ENCODE measurements at regions not wholly inside any gene's neighbourhood (a gene's known extent, or its start where the extent isn't known, plus 50 kb on each side); places are given as distances from the start of the nearest gene placed in this dataset.

GRCh38 chr13:108527844-108528243 is 101.6 kb upstream of the MYO16 start:
- 26 to 47% (median 34%) methylated on average over 1 of the region's 1 CpG for WGBS, 4 donors
- ATAC-seq (no peak), DNase-seq (no peak)
- H3K4me3 ChIP-seq = no peak overlapping the region
- no peaks in the 10 kb centered on the region for H3K9me3 ChIP-seq
- H3K4me1 ChIP-seq = no peaks in the 10 kb centered on the region
- no peak overlapping the region for H3K27ac ChIP-seq
- TF ChIP-seq POLR2A (IDR thresholded peaks at IDR 0.05) = no peak
- no peak for TF ChIP-seq CTCF (IDR thresholded peaks at IDR 0.05)
- peaks cover 0 to 11% (median 0%) of the 10 kb centered on the region in 9 donors for H3K27me3 ChIP-seq
- no peaks in the 10 kb centered on the region for H3K36me3 ChIP-seq
- intact Hi-C loops (cut with DNase I) = no loop called here

- DNase-seq (no peak), ATAC-seq (no peak)
- H3K36me3 ChIP-seq = no peaks in the 10 kb centered on the region
- no peak overlapping the region for H3K4me3 ChIP-seq
- H3K9me3 ChIP-seq = no peaks in the 10 kb centered on the region
- TF ChIP-seq POLR2A (IDR thresholded peaks at IDR 0.05) (no peak), CTCF (IDR thresholded peaks at IDR 0.05) (no peak)
- H3K27ac ChIP-seq = no peak overlapping the region
- H3K27me3 ChIP-seq = peaks cover 0 to 11% (median 0%) of the 10 kb centered on the region in 9 donors
- intact Hi-C loops (cut with DNase I) = no loop called here
- H3K4me1 ChIP-seq = no peaks in the 10 kb centered on the region
- 14 to 25% (median 20%) methylated on average over 2 of the region's 2 CpGs for WGBS, 4 donors
Observed at GRCh38 chr13:108528303-108528702, 101.1 kb upstream of the MYO16 start.

- TF ChIP-seq POLR2A (IDR thresholded peaks at IDR 0.05) = no peak
- no peak for TF ChIP-seq CTCF (IDR thresholded peaks at IDR 0.05)
- no peaks in the 10 kb centered on the region for H3K4me1 ChIP-seq
- intact Hi-C loops (cut with DNase I) = no loop called here
Observed at GRCh38 chr13:108533842-108534241, 95.6 kb upstream of the MYO16 start.

GRCh38 chr13:108534728-108535127 is 94.7 kb upstream of the MYO16 start:
- ATAC-seq (no peak), DNase-seq (no peak)
- intact Hi-C loops (cut with DNase I) = no loop called here
- Histone ChIP-seq H3K9me3 (no peaks in the 10 kb centered on the region), H3K27me3 (peaks cover 0 to 11% (median 0%) of the 10 kb centered on the region in 9 donors), H3K4me1 (no peaks in the 10 kb centered on the region), H3K27ac (no peak overlapping the region), H3K4me3 (no peak overlapping the region), H3K36me3 (no peaks in the 10 kb centered on the region)
- TF ChIP-seq CTCF (IDR thresholded peaks at IDR 0.05) (no peak), POLR2A (IDR thresholded peaks at IDR 0.05) (no peak)

More at GRCh38 chr13:108533842-108534241, 95.6 kb upstream of the MYO16 start:
- no peak for ATAC-seq
- DNase-seq = no peak
- H3K27ac ChIP-seq = no peak overlapping the region
- H3K4me3 ChIP-seq = no peak overlapping the region
- 79 to 85% (median 82%) methylated on average over 2 of the region's 2 CpGs for WGBS, 4 donors
- peaks cover 0 to 13% (median 0%) of the 10 kb centered on the region in 9 donors for H3K27me3 ChIP-seq
- no peaks in the 10 kb centered on the region for H3K9me3 ChIP-seq
- H3K36me3 ChIP-seq = no peaks in the 10 kb centered on the region

All from heart left ventricle (tissue), 16 donors.